NCI-H1105 treated with DMSO at 0.1 percent for 48 hours (cell line): ENCODE measurements at regions not wholly inside any gene's neighbourhood (a gene's known extent, or its start where the extent isn't known, plus 50 kb on each side); places are given as distances from the start of the nearest gene placed in this dataset.
A peak's percentile ranks its signal among the peaks of the same experiment; 100 is the strongest.

Source experiments
- DNase-seq: peaks from one replicate; lab custom pipeline; 2025; lab: John Stamatoyannopoulos, UW

GRCh38 chr6:21521276-21521675 is 72.3 kb upstream of the SOX4 start:
- peak; percentile 67 for DNase-seq

- peak; percentile 91 for DNase-seq
These were observed 71.3 kb upstream of the SOX4 start for GRCh38 chr6:21522143-21522747.

GRCh38 chr6:21522797-21523456 is 70.6 kb upstream of the SOX4 start:
- DNase-seq, result peak; percentile 88

- DNase-seq, result peak; percentile 85
These were observed 69.9 kb upstream of the SOX4 start for GRCh38 chr6:21523652-21524051.

GRCh38 chr6:21524201-21524600 is 69.3 kb upstream of the SOX4 start:
- DNase-seq, result peak; percentile 94

GRCh38 chr6:21526974-21527373 is 66.6 kb upstream of the SOX4 start:
- DNase-seq, result no peak

GRCh38 chr6:21527731-21528130 is 65.8 kb upstream of the SOX4 start:
- DNase-seq, result peak; percentile 18

- no peak for DNase-seq
These were observed 64.1 kb upstream of the SOX4 start for GRCh38 chr6:21529431-21529830.

- no peak for DNase-seq
These were observed 62.2 kb upstream of the SOX4 start for GRCh38 chr6:21531393-21531792.

- DNase-seq, result no peak
These were observed 59.9 kb upstream of the SOX4 start for GRCh38 chr6:21533678-21534077.

GRCh38 chr6:21536280-21536766 is 57.2 kb upstream of the SOX4 start:
- no peak for DNase-seq

- DNase-seq, result peak; percentile 94
These were observed 55.9 kb upstream of the SOX4 start for GRCh38 chr6:21537637-21538036.

- DNase-seq, result no peak
These were observed 55.3 kb upstream of the SOX4 start for GRCh38 chr6:21538186-21538798.

- no peak for DNase-seq
These were observed 53.9 kb upstream of the SOX4 start for GRCh38 chr6:21539621-21540100.
